Nephron (organoid): ENCODE measurements at regions not wholly inside any gene's neighbourhood (a gene's known extent, or its start where the extent isn't known, plus 50 kb on each side); places are given as distances from the start of the nearest gene placed in this dataset.

Source experiments
- H3K27ac Mint-ChIP-seq, 3 experiments: 2 replicates each; pipeline ENCODE4 v1.8.0; 2020; ENCODE audit warnings: mixed read lengths in 3 of 3, mild to moderate bottlenecking in 2 of 3, moderate library complexity in 1 of 3
- H3K27me3 Mint-ChIP-seq: 2 replicates; pipeline ENCODE4 v1.8.0; 2021; ENCODE audit warnings: low read depth, mild to moderate bottlenecking, moderate library complexity, mixed read lengths
- H3K36me3 Mint-ChIP-seq: 2 replicates; pipeline ENCODE4 v1.8.0; 2020; ENCODE audit warnings: low read depth, mixed read lengths
- H3K4me1 Mint-ChIP-seq: 2 replicates; pipeline ENCODE4 v1.8.0; 2020; ENCODE audit warnings: mixed read lengths
- H3K4me3 Mint-ChIP-seq, 3 experiments: 2 replicates each; pipeline ENCODE4 v1.8.0; 2020; ENCODE audit warnings: mild to moderate bottlenecking in 3 of 3, mixed read lengths in 3 of 3, moderate library complexity in 2 of 3
- H3K9me3 Mint-ChIP-seq: 2 replicates; pipeline ENCODE4 v1.8.0; 2020; ENCODE audit warnings: mixed read lengths
- CTCF ChIP-seq, 3 experiments: fragments of 200-600 bp; sonication (generic); IDR thresholded peaks; one replicate each; pipeline ENCODE4 v1.5.0; 2021; ENCODE audit warnings: antibody characterized with exemption in 3 of 3; ENCODE audit not compliant: unreplicated experiment in 3 of 3

- Mint-ChIP-seq H3K27ac (no peak overlapping the region), H3K4me3 (no peak overlapping the region), H3K36me3 (no peaks in the 10 kb centered on the region), H3K27me3 (no peaks in the 10 kb centered on the region), H3K4me1 (no peaks in the 10 kb centered on the region), H3K9me3 (no peaks in the 10 kb centered on the region)
- no peak for TF ChIP-seq CTCF (IDR thresholded peaks at IDR 0.05; ENCODE audit: unreplicated experiment in 3 of 3)
These were observed 120.7 kb upstream of the BANK1 start for GRCh38 chr4:101669832-101670188.

GRCh38 chr4:101669138-101669831, 121.2 kb upstream of the BANK1 start:
- no peak for TF ChIP-seq CTCF (IDR thresholded peaks at IDR 0.05; ENCODE audit: unreplicated experiment in 3 of 3)
- H3K36me3 Mint-ChIP-seq, result no peaks in the 10 kb centered on the region
- no peak overlapping the region for H3K4me3 Mint-ChIP-seq

GRCh38 chr4:101667348-101667747, 123.2 kb upstream of the BANK1 start:
- H3K27me3 Mint-ChIP-seq, result no peaks in the 10 kb centered on the region
- H3K9me3 Mint-ChIP-seq, result no peaks in the 10 kb centered on the region
- no peaks in the 10 kb centered on the region for H3K36me3 Mint-ChIP-seq
- no peaks in the 10 kb centered on the region for H3K4me1 Mint-ChIP-seq
- no peak for TF ChIP-seq CTCF (IDR thresholded peaks at IDR 0.05; ENCODE audit: unreplicated experiment in 3 of 3)
- no peak overlapping the region for H3K4me3 Mint-ChIP-seq
- H3K27ac Mint-ChIP-seq, result no peak overlapping the region

More at GRCh38 chr4:101669138-101669831, 121.2 kb upstream of the BANK1 start:
- Mint-ChIP-seq H3K27me3 (no peaks in the 10 kb centered on the region), H3K9me3 (no peaks in the 10 kb centered on the region), H3K27ac (no peak overlapping the region), H3K4me1 (no peaks in the 10 kb centered on the region)

GRCh38 chr4:101660607-101661006, 129.9 kb upstream of the BANK1 start:
- peaks cover 3% of the 10 kb centered on the region for H3K9me3 Mint-ChIP-seq
- no peaks in the 10 kb centered on the region for H3K4me1 Mint-ChIP-seq
- H3K27me3 Mint-ChIP-seq, result peaks cover 3% of the 10 kb centered on the region
- no peaks in the 10 kb centered on the region for H3K36me3 Mint-ChIP-seq
- no peak overlapping the region for H3K4me3 Mint-ChIP-seq
- TF ChIP-seq CTCF (IDR thresholded peaks at IDR 0.05; ENCODE audit: unreplicated experiment in 3 of 3), result no peak
- H3K27ac Mint-ChIP-seq, result no peak overlapping the region

GRCh38 chr4:101655857-101656256, 134.7 kb upstream of the BANK1 start:
- TF ChIP-seq CTCF (IDR thresholded peaks at IDR 0.05; ENCODE audit: unreplicated experiment in 3 of 3), result no peak
- Mint-ChIP-seq H3K4me1 (peaks cover 5% of the 10 kb centered on the region), H3K27me3 (peaks cover 3% of the 10 kb centered on the region), H3K27ac (no peak overlapping the region), H3K36me3 (no peaks in the 10 kb centered on the region), H3K4me3 (no peak overlapping the region), H3K9me3 (no peaks in the 10 kb centered on the region)

GRCh38 chr4:101655005-101655404, 135.5 kb upstream of the BANK1 start:
- Mint-ChIP-seq H3K27ac (no peak overlapping the region), H3K36me3 (no peaks in the 10 kb centered on the region), H3K9me3 (no peaks in the 10 kb centered on the region), H3K27me3 (peaks cover 3% of the 10 kb centered on the region), H3K4me3 (no peak overlapping the region), H3K4me1 (peaks cover 8% of the 10 kb centered on the region)
- TF ChIP-seq CTCF (IDR thresholded peaks at IDR 0.05; ENCODE audit: unreplicated experiment in 3 of 3), result no peak
